CD4-positive, alpha-beta T cell (primary cell): ENCODE measurements at regions not wholly inside any gene's neighbourhood (a gene's known extent, or its start where the extent isn't known, plus 50 kb on each side); places are given as distances from the start of the nearest gene placed in this dataset.

ENCODE experiments used
- ATAC-seq: fragments of 200-7000 bp; cut with Tn5 transposase; one replicate; pipeline ENCODE4 v1.10.0; 2022; ENCODE audit warnings: mild to moderate bottlenecking; ENCODE audit not compliant: poor library complexity
- CTCF ChIA-PET: fragments of 350-600 bp; sonication (Branson Sonifier 250); formaldehyde crosslinking; loops from one replicate; lab custom pipeline; 2021; ENCODE audit warnings: antibody characterized with exemption, inconsistent platforms; lab: Charles Lee
- POLR2A ChIA-PET: fragments of 350-600 bp; sonication (Branson Sonifier 250); formaldehyde crosslinking; loops from one replicate; lab custom pipeline; 2021; ENCODE audit warnings: antibody characterized with exemption, inconsistent platforms; lab: Charles Lee
- DNase-seq, 14 experiments: peaks; one replicate each; pipeline ENCODE4 v3.0.0-alpha.2; 2013 to 2020; ENCODE audit warnings: mixed read lengths in 2 of 14
- H3K27ac ChIP-seq, 2 donors: one replicate each; pipeline versions ENCODE4 v1.5.1 to v1.7.0; 2013; ENCODE audit warnings: low read length in 2 of 2, low read depth in 1 of 2, mild to moderate bottlenecking in 1 of 2
- H3K27me3 ChIP-seq, 2 experiments: 1 replicate in 1 of 2; 2 replicates in 1 of 2; pipeline versions ENCODE4 v1.6.1 to v1.7.0; 2013; ENCODE audit warnings: low read length in 2 of 2, control low read depth in 1 of 2, mild to moderate bottlenecking in 1 of 2, moderate library complexity in 1 of 2; ENCODE audit not compliant: insufficient read depth in 2 of 2, control insufficient read depth in 1 of 2
- H3K36me3 ChIP-seq: one replicate; pipeline ENCODE4 v1.6.1; 2013; ENCODE audit warnings: low read length, control low read depth; ENCODE audit not compliant: insufficient read depth
- H3K4me1 ChIP-seq: one replicate; pipeline ENCODE4 v1.6.1; 2013; ENCODE audit warnings: low read length, control low read depth; ENCODE audit not compliant: insufficient read depth
- H3K4me3 ChIP-seq: one replicate; pipeline ENCODE4 v1.5.1; 2013; ENCODE audit warnings: mild to moderate bottlenecking, low read length, moderate library complexity
- H3K9me3 ChIP-seq, 2 experiments: 1 replicate in 1 of 2; 2 replicates in 1 of 2; pipeline versions ENCODE4 v1.6.1 to v1.7.0; 2013; ENCODE audit warnings: low read length in 2 of 2, mild to moderate bottlenecking in 2 of 2, control low read depth in 1 of 2, moderate library complexity in 1 of 2; ENCODE audit not compliant: control insufficient read depth in 1 of 2, insufficient read depth in 1 of 2
- H3K27ac Mint-ChIP-seq: one replicate; pipeline ENCODE4 v1.8.0; 2020; ENCODE audit warnings: mixed read lengths
- H3K27me3 Mint-ChIP-seq: one replicate; pipeline ENCODE4 v1.8.0; 2021; ENCODE audit warnings: mixed read lengths
- H3K36me3 Mint-ChIP-seq: one replicate; pipeline ENCODE4 v1.8.0; 2021; ENCODE audit warnings: low read depth, mixed read lengths
- H3K4me1 Mint-ChIP-seq: one replicate; pipeline ENCODE4 v1.8.0; 2021; ENCODE audit warnings: low read depth, mixed read lengths
- H3K4me3 Mint-ChIP-seq: one replicate; pipeline ENCODE4 v1.8.0; 2020; ENCODE audit warnings: mild to moderate bottlenecking, mixed read lengths
- H3K9me3 Mint-ChIP-seq: one replicate; pipeline ENCODE4 v1.8.0; 2020; ENCODE audit warnings: mixed read lengths
- CTCF ChIP-seq: fragments of 200-600 bp; IDR thresholded peaks from one replicate; pipeline ENCODE4 v1.8.0; 2022; ENCODE audit warnings: antibody characterized with exemption, mild to moderate bottlenecking
- intact Hi-C, 2 experiments: fragments of 100-400 bp; cut with DNase I in 1 of 2; cut with micrococcal nuclease in 1 of 2; formaldehyde crosslinking; loops; one replicate each; pipeline versions ENCODE4 v1.15.1 to v1.9.0; 2023 to 2025; cut with DNase I, micrococcal nuclease

- no peak for TF ChIP-seq CTCF
- Mint-ChIP-seq H3K27me3 (peaks cover 22% of the 10 kb centered on the region), H3K27ac (no peak overlapping the region), H3K4me1 (no peaks in the 10 kb centered on the region), H3K36me3 (no peaks in the 10 kb centered on the region), H3K4me3 (no peak overlapping the region), H3K9me3 (no peaks in the 10 kb centered on the region)
- Histone ChIP-seq H3K27ac (no peak overlapping the region), H3K4me1 (no peaks in the 10 kb centered on the region), H3K36me3 (no peaks in the 10 kb centered on the region), H3K9me3 (peaks cover 0 to 7% of the 10 kb centered on the region in 2 experiments), H3K4me3 (no peak overlapping the region), H3K27me3 (no peaks in the 10 kb centered on the region)
- DNase-seq (no peak), ATAC-seq (no peak)
- ChIA-PET CTCF (no interaction called here), POLR2A (no interaction called here)
- intact Hi-C loops: no loop called here
Measured at GRCh38 chr11:36840378-36840777, 242.3 kb upstream of the RAG2 start.

GRCh38 chr11:36837831-36838437 is 239.9 kb upstream of the RAG2 start:
- H3K4me3 Mint-ChIP-seq: no peak overlapping the region
- no peaks in the 10 kb centered on the region for H3K9me3 Mint-ChIP-seq
- Histone ChIP-seq H3K27ac (no peak overlapping the region), H3K36me3 (no peaks in the 10 kb centered on the region), H3K27me3 (no peaks in the 10 kb centered on the region), H3K4me1 (no peaks in the 10 kb centered on the region), H3K4me3 (no peak overlapping the region), H3K9me3 (peaks cover 0 to 7% of the 10 kb centered on the region in 2 experiments)
- no peaks in the 10 kb centered on the region for H3K4me1 Mint-ChIP-seq
- peaks cover 22% of the 10 kb centered on the region for H3K27me3 Mint-ChIP-seq
- ATAC-seq: no peak
- ChIA-PET CTCF (no interaction called here), POLR2A (no interaction called here)
- H3K36me3 Mint-ChIP-seq: no peaks in the 10 kb centered on the region
- no peak for DNase-seq
- TF ChIP-seq CTCF: no peak
- H3K27ac Mint-ChIP-seq: no peak overlapping the region
- intact Hi-C loops: no loop called here

- no peak overlapping the region for H3K27ac Mint-ChIP-seq
- TF ChIP-seq CTCF: no peak
- H3K9me3 Mint-ChIP-seq: no peaks in the 10 kb centered on the region
- H3K27me3 ChIP-seq: no peaks in the 10 kb centered on the region
- no peaks in the 10 kb centered on the region for H3K9me3 ChIP-seq
- no peaks in the 10 kb centered on the region for H3K4me1 Mint-ChIP-seq
- no peak for DNase-seq
- ATAC-seq: no peak
- no peaks in the 10 kb centered on the region for H3K36me3 Mint-ChIP-seq
- no peaks in the 10 kb centered on the region for H3K4me1 ChIP-seq
- ChIA-PET POLR2A (no interaction called here), CTCF (no interaction called here)
- H3K4me3 Mint-ChIP-seq: no peak overlapping the region
- no peak overlapping the region for H3K4me3 ChIP-seq
- H3K27me3 Mint-ChIP-seq: no peaks in the 10 kb centered on the region
- intact Hi-C loops: no loop called here
- no peaks in the 10 kb centered on the region for H3K36me3 ChIP-seq
- no peak overlapping the region for H3K27ac ChIP-seq
Measured at GRCh38 chr11:36825251-36825650, 227.2 kb upstream of the RAG2 start.
